ENCODE measurements at regions not wholly inside any gene's neighbourhood (a gene's known extent, or its start where the extent isn't known, plus 50 kb on each side); places are given as distances from the start of the nearest gene placed in this dataset.
"Not testable (repeated sequence)": the region's sequence is repeated elsewhere in the genome, so short reads cannot be mapped to it uniquely, and the experiment has no call there.

DNA sequence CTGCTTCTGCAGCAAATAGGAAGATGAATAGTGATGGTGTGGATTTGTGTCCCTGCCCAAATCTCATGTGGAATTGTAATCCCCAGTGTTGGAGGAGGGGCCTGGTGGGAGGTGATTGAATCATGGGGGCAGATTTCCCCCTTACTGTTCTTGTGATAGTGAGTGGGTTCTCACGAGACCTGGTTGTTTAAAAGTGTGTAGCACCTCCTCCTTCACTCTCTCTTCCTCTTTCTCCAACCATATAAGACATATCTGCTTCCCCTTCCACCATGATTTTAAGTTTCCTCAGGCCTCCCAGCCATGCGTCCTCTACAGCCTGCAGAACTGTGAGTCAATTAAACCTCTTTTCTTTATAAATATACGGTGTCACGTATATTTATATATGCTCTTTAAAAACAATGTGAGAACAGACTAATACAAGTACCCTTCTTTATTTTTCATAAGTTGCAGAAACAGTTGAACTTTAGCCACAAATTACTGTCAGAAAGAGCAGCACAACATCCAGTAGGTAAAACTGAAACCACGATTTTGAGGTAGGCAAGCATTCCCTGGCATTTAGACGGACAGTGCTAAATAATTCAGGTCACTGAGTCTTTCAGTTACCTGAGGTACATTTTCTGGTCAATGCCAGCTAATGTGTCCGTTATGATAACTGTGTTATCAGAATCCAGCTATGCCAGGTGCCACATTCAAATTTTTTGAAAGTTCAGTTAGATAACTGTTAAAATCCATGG, 79.3 kb upstream of the SPEF2 start:
- Histone ChIP-seq H3K4me3 (ENCODE audit: insufficient read depth, low read length, poor library complexity, severe bottlenecking) (no peak overlapping the region), H3K9me3 (ENCODE audit: insufficient read depth, low read length) (no peaks in the 10 kb centered on the region), H2AFZ (ENCODE audit: low read depth, low read length, severe bottlenecking) (no peak overlapping the region), H3K27me3 (ENCODE audit: low read length) (no peaks in the 10 kb centered on the region), H4K20me1 (ENCODE audit: low read depth, low read length) (no peaks in the 10 kb centered on the region), H3F3A (ENCODE audit: insufficient read depth) (no peaks in the 10 kb centered on the region), H3K9me2 (replicated peaks; ENCODE audit: insufficient read depth, low read length) (no peaks in the 10 kb centered on the region), H3K79me2 (ENCODE audit: insufficient read depth, low read length) (no peaks in the 10 kb centered on the region), H3K9ac (ENCODE audit: low read length) (no peak overlapping the region), H3K27ac (ENCODE audit: low read depth, low read length) (no peak overlapping the region), H3K36me3 (ENCODE audit: low read length) (no peaks in the 10 kb centered on the region), H3K4me2 (ENCODE audit: low read depth, low read length, poor library complexity, severe bottlenecking) (no peak overlapping the region)
- TF ChIP-seq EZH2phosphoT487 (conservative IDR thresholded peaks at IDR 0.05; ENCODE audit: low read length): no peak
- TF ChIP-seq, protein P1, sequence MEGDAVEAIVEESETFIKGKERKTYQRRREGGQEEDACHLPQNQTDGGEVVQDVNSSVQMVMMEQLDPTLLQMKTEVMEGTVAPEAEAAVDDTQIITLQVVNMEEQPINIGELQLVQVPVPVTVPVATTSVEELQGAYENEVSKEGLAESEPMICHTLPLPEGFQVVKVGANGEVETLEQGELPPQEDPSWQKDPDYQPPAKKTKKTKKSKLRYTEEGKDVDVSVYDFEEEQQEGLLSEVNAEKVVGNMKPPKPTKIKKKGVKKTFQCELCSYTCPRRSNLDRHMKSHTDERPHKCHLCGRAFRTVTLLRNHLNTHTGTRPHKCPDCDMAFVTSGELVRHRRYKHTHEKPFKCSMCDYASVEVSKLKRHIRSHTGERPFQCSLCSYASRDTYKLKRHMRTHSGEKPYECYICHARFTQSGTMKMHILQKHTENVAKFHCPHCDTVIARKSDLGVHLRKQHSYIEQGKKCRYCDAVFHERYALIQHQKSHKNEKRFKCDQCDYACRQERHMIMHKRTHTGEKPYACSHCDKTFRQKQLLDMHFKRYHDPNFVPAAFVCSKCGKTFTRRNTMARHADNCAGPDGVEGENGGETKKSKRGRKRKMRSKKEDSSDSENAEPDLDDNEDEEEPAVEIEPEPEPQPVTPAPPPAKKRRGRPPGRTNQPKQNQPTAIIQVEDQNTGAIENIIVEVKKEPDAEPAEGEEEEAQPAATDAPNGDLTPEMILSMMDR (IDR thresholded peaks at IDR 0.05; ENCODE audit: insufficient read depth, low read length, poor library complexity, severe bottlenecking): no peak

DNA sequence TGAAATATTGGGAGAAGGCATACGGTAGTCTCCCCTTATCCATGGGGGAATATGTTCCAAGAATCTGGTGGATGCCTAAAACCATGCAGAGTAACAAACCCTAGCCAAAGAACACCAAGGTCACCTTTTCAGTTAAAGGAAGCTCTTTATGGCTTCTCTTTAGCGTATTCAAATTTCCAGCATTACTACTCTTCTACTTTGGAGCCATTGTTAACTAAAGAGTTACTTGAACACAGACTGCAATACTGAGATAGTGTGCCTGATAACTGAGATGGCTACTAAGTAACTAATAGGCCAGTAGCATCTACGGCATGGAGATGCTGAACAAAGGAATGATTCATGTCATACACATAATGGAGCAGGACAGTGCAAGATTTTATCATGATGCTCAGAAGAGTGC, 84.5 kb upstream of the SPEF2 start:
- H2AFZ ChIP-seq (ENCODE audit: low read depth, low read length, severe bottlenecking): no peak overlapping the region
- H3F3A ChIP-seq (ENCODE audit: insufficient read depth): no peaks in the 10 kb centered on the region
- H3K27me3 ChIP-seq (ENCODE audit: low read length): no peaks in the 10 kb centered on the region
- no peak overlapping the region for H3K4me2 ChIP-seq (ENCODE audit: low read depth, low read length, poor library complexity, severe bottlenecking)
- no peaks in the 10 kb centered on the region for H3K36me3 ChIP-seq (ENCODE audit: low read length)
- H3K9ac ChIP-seq (ENCODE audit: low read length): no peak overlapping the region
- no peak overlapping the region for H3K4me3 ChIP-seq (ENCODE audit: insufficient read depth, low read length, poor library complexity, severe bottlenecking)
- no peaks in the 10 kb centered on the region for H3K79me2 ChIP-seq (ENCODE audit: insufficient read depth, low read length)
- no peak for TF ChIP-seq EZH2phosphoT487 (conservative IDR thresholded peaks at IDR 0.05; ENCODE audit: low read length)
- TF ChIP-seq, protein P1 (IDR thresholded peaks at IDR 0.05; ENCODE audit: insufficient read depth, low read length, poor library complexity, severe bottlenecking): no peak
- no peaks in the 10 kb centered on the region for H4K20me1 ChIP-seq (ENCODE audit: low read depth, low read length)
- H3K27ac ChIP-seq (ENCODE audit: low read depth, low read length): no peak overlapping the region
- H3K9me3 ChIP-seq (ENCODE audit: insufficient read depth, low read length): no peaks in the 10 kb centered on the region
- no peaks in the 10 kb centered on the region for H3K9me2 ChIP-seq (replicated peaks; ENCODE audit: insufficient read depth, low read length)

DNA sequence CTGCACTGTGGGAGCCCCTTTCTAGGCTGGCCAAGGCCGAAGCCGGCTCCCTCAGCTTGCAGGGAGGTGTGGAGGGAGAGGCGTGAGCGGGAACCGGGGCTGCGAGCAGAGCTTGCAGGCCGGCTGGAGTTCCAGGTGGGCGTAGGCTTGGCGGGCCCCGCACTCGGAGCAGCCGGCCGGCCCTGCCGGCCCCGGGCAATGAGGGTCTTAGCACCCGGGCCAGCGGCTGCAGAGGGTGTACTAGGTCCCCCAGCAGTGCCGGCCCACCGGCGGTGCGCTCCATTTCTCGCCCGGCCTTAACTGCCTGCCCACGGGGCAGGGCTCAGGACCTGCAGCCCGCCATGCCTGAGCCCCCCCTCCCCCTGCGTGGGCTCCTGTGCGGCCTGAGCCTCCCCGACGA, 86.1 kb upstream of the SPEF2 start:
- H3K27ac ChIP-seq (ENCODE audit: low read depth, low read length); H3K27me3 ChIP-seq (ENCODE audit: low read length); H3K9ac ChIP-seq (ENCODE audit: low read length); H4K20me1 ChIP-seq (ENCODE audit: low read depth, low read length); H3F3A ChIP-seq (ENCODE audit: insufficient read depth); H3K9me3 ChIP-seq (ENCODE audit: insufficient read depth, low read length); H3K4me3 ChIP-seq (ENCODE audit: insufficient read depth, low read length, poor library complexity, severe bottlenecking); H3K79me2 ChIP-seq (ENCODE audit: insufficient read depth, low read length); H3K4me2 ChIP-seq (ENCODE audit: low read depth, low read length, poor library complexity, severe bottlenecking); H3K36me3 ChIP-seq (ENCODE audit: low read length); H3K9me2 ChIP-seq (replicated peaks; ENCODE audit: insufficient read depth, low read length); H2AFZ ChIP-seq (ENCODE audit: low read depth, low read length, severe bottlenecking): not testable (repeated sequence)

DNA sequence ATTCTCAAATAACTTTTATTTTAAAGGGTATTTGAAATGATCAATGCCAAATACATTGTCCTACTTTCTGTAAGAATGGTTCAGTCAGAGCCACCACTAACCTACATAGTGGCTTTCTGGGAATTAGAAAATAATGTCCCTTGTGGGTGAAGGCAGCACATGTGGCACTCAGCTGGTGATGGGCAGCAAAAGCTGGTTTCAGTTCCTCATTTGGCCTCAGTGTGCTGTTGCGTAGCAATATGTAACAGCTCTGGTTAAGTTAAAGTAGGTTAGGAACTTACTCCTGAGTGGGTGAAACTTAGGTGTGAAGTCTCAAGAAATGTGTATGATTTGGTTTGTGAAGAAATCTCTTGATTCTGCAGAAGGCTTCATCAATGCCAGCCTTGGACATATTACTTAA, 99.6 kb upstream of the SPEF2 start:
- no peak overlapping the region for H2AFZ ChIP-seq (ENCODE audit: low read depth, low read length, severe bottlenecking)
- no peaks in the 10 kb centered on the region for H4K20me1 ChIP-seq (ENCODE audit: low read depth, low read length)
- no peaks in the 10 kb centered on the region for H3K79me2 ChIP-seq (ENCODE audit: insufficient read depth, low read length)
- no peak for TF ChIP-seq EZH2phosphoT487 (conservative IDR thresholded peaks at IDR 0.05; ENCODE audit: low read length)
- TF ChIP-seq, protein P1 (IDR thresholded peaks at IDR 0.05; ENCODE audit: insufficient read depth, low read length, poor library complexity, severe bottlenecking): no peak
- no peak overlapping the region for H3K27ac ChIP-seq (ENCODE audit: low read depth, low read length)
- no peaks in the 10 kb centered on the region for H3F3A ChIP-seq (ENCODE audit: insufficient read depth)
- no peak overlapping the region for H3K9ac ChIP-seq (ENCODE audit: low read length)
- H3K36me3 ChIP-seq (ENCODE audit: low read length): no peaks in the 10 kb centered on the region
- H3K27me3 ChIP-seq (ENCODE audit: low read length): no peaks in the 10 kb centered on the region
- H3K9me3 ChIP-seq (ENCODE audit: insufficient read depth, low read length): no peaks in the 10 kb centered on the region
- H3K4me3 ChIP-seq (ENCODE audit: insufficient read depth, low read length, poor library complexity, severe bottlenecking): no peak overlapping the region
- H3K4me2 ChIP-seq (ENCODE audit: low read depth, low read length, poor library complexity, severe bottlenecking): no peak overlapping the region
- H3K9me2 ChIP-seq (replicated peaks; ENCODE audit: insufficient read depth, low read length): no peaks in the 10 kb centered on the region
